B cell (primary cell): ENCODE measurements at regions not wholly inside any gene's neighbourhood (a gene's known extent, or its start where the extent isn't known, plus 50 kb on each side); places are given as distances from the start of the nearest gene placed in this dataset.

Source experiments
- ATAC-seq: fragments of 200-7000 bp; cut with Tn5 transposase; one replicate; pipeline ENCODE4 v1.10.0; 2021; ENCODE audit warnings: low read depth, mild to moderate bottlenecking, moderate number of reproducible peaks, moderate library complexity
- CTCF ChIA-PET: fragments of 350-600 bp; sonication (Branson Sonifier 250); formaldehyde crosslinking; loops from one replicate; lab custom pipeline; 2021; ENCODE audit warnings: antibody characterized with exemption, inconsistent platforms; lab: Charles Lee
- POLR2A ChIA-PET: fragments of 350-600 bp; sonication (Branson Sonifier 250); formaldehyde crosslinking; loops from one replicate; lab custom pipeline; 2021; ENCODE audit warnings: antibody characterized with exemption; lab: Charles Lee
- DNase-seq: peaks from one replicate; pipeline ENCODE4 v3.0.0; 2013
- H2AFZ ChIP-seq: 2 replicates; pipeline ENCODE4 v1.6.1; 2012; ENCODE audit warnings: mild to moderate bottlenecking, low read depth, low read length; ENCODE audit not compliant: insufficient read depth, poor library complexity, severe bottlenecking
- H3K27ac ChIP-seq, 2 donors: 1 replicate in 1 of 2; 2 replicates in 1 of 2; pipeline ENCODE4 v1.5.1; 2012 to 2013; ENCODE audit warnings: low read length in 2 of 2, mild to moderate bottlenecking in 2 of 2, moderate library complexity in 1 of 2
- H3K27me3 ChIP-seq, 4 experiments: fragments of 200-600 bp in 1 of 4; sonication (generic) in 1 of 4; replicated peaks in 1 of 4; 1 replicate in 2 of 4; 2 replicates in 2 of 4; pipeline versions ENCODE4 v1.6.1 to v1.7.0; 2013 to 2016; ENCODE audit warnings: low read length in 3 of 4, mild to moderate bottlenecking in 2 of 4, mixed read lengths in 1 of 4, moderate library complexity in 1 of 4; ENCODE audit not compliant: insufficient read depth in 4 of 4, control insufficient read depth in 3 of 4; ENCODE audit errors: control extremely low read depth in 1 of 4
- H3K36me3 ChIP-seq, 2 experiments: replicated peaks in 1 of 2; 1 replicate in 1 of 2; 2 replicates in 1 of 2; pipeline versions ENCODE4 v1.6.1 to v1.7.1; 2013; ENCODE audit warnings: low read length in 1 of 2; ENCODE audit not compliant: insufficient read depth in 2 of 2, control insufficient read depth in 1 of 2; ENCODE audit errors: control extremely low read depth in 1 of 2, extremely low read depth in 1 of 2
- H3K4me1 ChIP-seq, 2 donors: fragments of 200-600 bp in 1 of 2; sonication (generic) in 1 of 2; 1 replicate in 1 of 2; 2 replicates in 1 of 2; pipeline versions ENCODE4 v1.5.1 to v1.6.1; 2013 to 2017; ENCODE audit warnings: low read length in 2 of 2; ENCODE audit not compliant: control insufficient read depth in 2 of 2, insufficient read depth in 2 of 2
- H3K4me2 ChIP-seq: replicated peaks from 2 replicates; pipeline ENCODE3; 2012; ENCODE audit warnings: mild to moderate bottlenecking, low read depth, low read length; ENCODE audit not compliant: poor library complexity, severe bottlenecking
- H3K4me3 ChIP-seq, 5 experiments: fragments of 200-600 bp in 1 of 5; sonication (generic) in 1 of 5; 1 replicate in 3 of 5; 2 replicates in 2 of 5; pipeline versions ENCODE4 v1.5.1 to v1.7.0; 2011 to 2016; ENCODE audit warnings: low read length in 4 of 5, mild to moderate bottlenecking in 4 of 5, low read depth in 2 of 5, control low read depth in 1 of 5, moderate library complexity in 1 of 5; ENCODE audit not compliant: insufficient read depth in 1 of 5; ENCODE audit errors: control extremely low read depth in 1 of 5, extremely low read depth in 1 of 5
- H3K79me2 ChIP-seq: fragments of 200-600 bp; sonication (generic); one replicate; pipeline ENCODE4 v1.6.0; 2016; ENCODE audit warnings: low read length; ENCODE audit not compliant: control insufficient read depth, insufficient read depth
- H3K9ac ChIP-seq: fragments of 200-600 bp; sonication (generic); 2 replicates; pipeline ENCODE4 v1.6.1; 2017; ENCODE audit warnings: mild to moderate bottlenecking, low read length, moderate library complexity
- H3K9me3 ChIP-seq, 3 donors: one replicate each; pipeline versions ENCODE4 v1.6.1 to v1.7.1; 2013; ENCODE audit warnings: low read length in 2 of 3; ENCODE audit not compliant: control insufficient read depth in 2 of 3, insufficient read depth in 1 of 3; ENCODE audit errors: control extremely low read depth in 1 of 3
- H4K20me1 ChIP-seq: 2 replicates; pipeline ENCODE4 v1.6.0; 2012; ENCODE audit warnings: mild to moderate bottlenecking, low read length; ENCODE audit not compliant: insufficient read depth, control insufficient read depth, poor library complexity, severe bottlenecking
- H3K27ac Mint-ChIP-seq: one replicate; pipeline ENCODE4 v1.8.0; 2021; ENCODE audit warnings: mixed read lengths
- H3K27me3 Mint-ChIP-seq: one replicate; pipeline ENCODE4 v1.8.0; 2021; ENCODE audit warnings: mixed read lengths
- H3K4me1 Mint-ChIP-seq: one replicate; pipeline ENCODE4 v1.8.0; 2021; ENCODE audit warnings: mixed read lengths
- H3K4me3 Mint-ChIP-seq: one replicate; pipeline ENCODE4 v1.8.0; 2021; ENCODE audit warnings: mixed read lengths
- H3K9me3 Mint-ChIP-seq: one replicate; pipeline ENCODE4 v1.8.0; 2022; ENCODE audit warnings: mixed read lengths; ENCODE audit not compliant: insufficient read depth
- EZH2 ChIP-seq: IDR thresholded peaks from 2 replicates; pipeline ENCODE4 v1.6.1; 2012; ENCODE audit warnings: borderline replicate concordance, low read depth, mild to moderate bottlenecking, moderate library complexity, low read length; ENCODE audit not compliant: insufficient read depth, poor library complexity, severe bottlenecking
- WGBS: methylation state at CpG from one replicate; pipeline ENCODE4 v1.1.5; 2013; ENCODE audit warnings: missing lambda C conversion rate; ENCODE audit not compliant: insufficient coverage; 5-methylcytosine and 5-hydroxymethylcytosine counted together
- intact Hi-C: fragments of 100-400 bp; cut with micrococcal nuclease; formaldehyde crosslinking; loops from one replicate; pipeline ENCODE4 v1.10.0; 2022
- TF ChIP-seq, protein P1 (sequence below): fragments of 200-600 bp; IDR thresholded peaks from one replicate; pipeline ENCODE4 v1.8.0; 2022; ENCODE audit warnings: antibody characterized with exemption, mild to moderate bottlenecking

DNA sequence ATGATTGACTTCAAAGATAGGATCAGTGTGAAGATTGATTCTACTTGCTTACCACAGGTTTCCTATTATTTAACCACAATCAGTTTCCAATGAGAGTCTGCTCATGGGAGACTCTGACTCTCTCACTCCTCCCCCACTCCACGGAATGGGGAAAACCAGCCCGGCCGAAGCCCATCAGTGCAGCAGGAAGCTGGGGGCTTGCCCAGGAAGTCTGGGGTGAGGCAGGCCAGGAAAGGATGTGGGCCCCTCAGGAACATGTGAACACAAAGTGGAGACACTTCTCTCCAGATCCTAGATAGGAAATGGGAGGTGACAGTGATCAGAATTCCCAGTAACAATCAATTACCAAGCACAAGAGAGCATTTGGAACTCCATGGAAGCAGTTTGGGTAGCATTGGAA is 144.2 kb downstream of the TTLL2 start:
- Mint-ChIP-seq H3K4me1 (no peaks in the 10 kb centered on the region), H3K9me3 (no peaks in the 10 kb centered on the region), H3K27ac (no peak overlapping the region), H3K4me3 (no peak overlapping the region), H3K27me3 (peaks cover 7% of the 10 kb centered on the region)
- ATAC-seq (no peak), DNase-seq (no peak)
- intact Hi-C loops: no loop called here
- H3K4me3 ChIP-seq: no peak overlapping the region
- no peaks in the 10 kb centered on the region for H3K36me3 ChIP-seq
- 30% methylated on average over 2 of the region's 3 CpGs for WGBS
- H3K79me2 ChIP-seq: no peaks in the 10 kb centered on the region
- no peaks in the 10 kb centered on the region for H3K27me3 ChIP-seq
- H2AFZ ChIP-seq: no peak overlapping the region
- H4K20me1 ChIP-seq: no peaks in the 10 kb centered on the region
- H3K9ac ChIP-seq: no peak overlapping the region
- TF ChIP-seq, protein P1, sequence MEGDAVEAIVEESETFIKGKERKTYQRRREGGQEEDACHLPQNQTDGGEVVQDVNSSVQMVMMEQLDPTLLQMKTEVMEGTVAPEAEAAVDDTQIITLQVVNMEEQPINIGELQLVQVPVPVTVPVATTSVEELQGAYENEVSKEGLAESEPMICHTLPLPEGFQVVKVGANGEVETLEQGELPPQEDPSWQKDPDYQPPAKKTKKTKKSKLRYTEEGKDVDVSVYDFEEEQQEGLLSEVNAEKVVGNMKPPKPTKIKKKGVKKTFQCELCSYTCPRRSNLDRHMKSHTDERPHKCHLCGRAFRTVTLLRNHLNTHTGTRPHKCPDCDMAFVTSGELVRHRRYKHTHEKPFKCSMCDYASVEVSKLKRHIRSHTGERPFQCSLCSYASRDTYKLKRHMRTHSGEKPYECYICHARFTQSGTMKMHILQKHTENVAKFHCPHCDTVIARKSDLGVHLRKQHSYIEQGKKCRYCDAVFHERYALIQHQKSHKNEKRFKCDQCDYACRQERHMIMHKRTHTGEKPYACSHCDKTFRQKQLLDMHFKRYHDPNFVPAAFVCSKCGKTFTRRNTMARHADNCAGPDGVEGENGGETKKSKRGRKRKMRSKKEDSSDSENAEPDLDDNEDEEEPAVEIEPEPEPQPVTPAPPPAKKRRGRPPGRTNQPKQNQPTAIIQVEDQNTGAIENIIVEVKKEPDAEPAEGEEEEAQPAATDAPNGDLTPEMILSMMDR: no peak
- no peak for TF ChIP-seq EZH2
- CTCF ChIA-PET: no interaction called here
- H3K4me1 ChIP-seq: no peaks in the 10 kb centered on the region
- no peaks in the 10 kb centered on the region for H3K9me3 ChIP-seq
- POLR2A ChIA-PET: no interaction called here
- no peak overlapping the region for H3K27ac ChIP-seq
- no peak overlapping the region for H3K4me2 ChIP-seq

DNA sequence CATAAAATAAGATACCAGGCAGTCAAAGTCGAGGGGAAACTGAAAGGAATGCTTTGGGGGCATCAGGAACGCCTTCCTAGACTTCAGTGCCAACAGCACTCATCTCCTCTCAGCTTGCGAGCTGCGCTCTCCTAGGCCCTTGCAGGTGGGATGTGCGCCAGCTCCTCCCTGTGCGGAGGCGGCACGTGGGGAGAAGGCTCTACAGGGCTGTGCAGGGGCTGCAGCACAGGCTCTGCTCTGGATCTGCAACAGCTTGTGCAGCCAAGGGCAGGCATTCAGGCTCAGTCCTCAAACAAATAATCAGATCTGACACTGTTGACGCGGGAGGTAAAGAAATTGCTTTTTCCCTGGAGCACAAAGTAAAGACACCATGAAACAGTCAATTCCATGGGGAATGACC is 144.8 kb downstream of the TTLL2 start:
- Mint-ChIP-seq H3K27me3 (peaks cover 7% of the 10 kb centered on the region), H3K9me3 (no peaks in the 10 kb centered on the region), H3K27ac (no peak overlapping the region), H3K4me3 (no peak overlapping the region), H3K4me1 (no peaks in the 10 kb centered on the region)
- H3K4me3 ChIP-seq: no peak overlapping the region
- H3K4me2 ChIP-seq: no peak overlapping the region
- ChIA-PET POLR2A (no interaction called here), CTCF (no interaction called here)
- no peaks in the 10 kb centered on the region for H3K9me3 ChIP-seq
- 95% methylated on average over 9 of the region's 10 CpGs for WGBS
- H4K20me1 ChIP-seq: no peaks in the 10 kb centered on the region
- TF ChIP-seq, protein P1: no peak
- no peak for TF ChIP-seq EZH2
- no peaks in the 10 kb centered on the region for H3K4me1 ChIP-seq
- H2AFZ ChIP-seq: no peak overlapping the region
- no peaks in the 10 kb centered on the region for H3K79me2 ChIP-seq
- H3K27ac ChIP-seq: no peak overlapping the region
- DNase-seq (no peak), ATAC-seq (no peak)
- intact Hi-C loops: no loop called here
- H3K27me3 ChIP-seq: no peaks in the 10 kb centered on the region
- H3K9ac ChIP-seq: no peak overlapping the region
- no peaks in the 10 kb centered on the region for H3K36me3 ChIP-seq
